ENCODE measurements at regions not wholly inside any gene's neighbourhood (a gene's known extent, or its start where the extent isn't known, plus 50 kb on each side); places are given as distances from the start of the nearest gene placed in this dataset.
"Not testable (repeated sequence)": the region's sequence is repeated elsewhere in the genome, so short reads cannot be mapped to it uniquely, and the experiment has no call there.

DNA sequence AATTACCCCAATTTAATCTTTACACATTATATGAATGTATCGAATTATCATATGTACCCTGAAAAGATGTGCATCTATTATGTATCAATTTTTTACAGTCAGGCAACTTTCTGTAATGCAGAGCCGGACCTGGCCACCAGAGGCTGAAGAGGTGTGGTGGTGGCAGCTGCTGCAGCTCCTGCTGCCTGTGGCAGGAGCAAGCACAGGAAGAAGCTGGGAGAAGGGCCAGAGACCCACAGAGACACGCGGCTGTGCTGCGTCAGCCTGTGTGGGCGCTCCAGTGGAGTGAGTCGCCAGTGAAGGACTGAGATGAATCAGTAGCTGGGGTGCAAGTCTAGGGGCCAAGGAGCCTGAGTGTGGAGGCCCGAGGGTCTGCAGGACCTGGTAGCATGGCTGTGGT is 74.3 kb upstream of the COG2 start:
- BruUV-seq (replicated peaks): no TSS peak
- Histone ChIP-seq H3K9me3 (ENCODE audit: low read depth, low read length, poor library complexity, severe bottlenecking) (no peaks in the 10 kb centered on the region), H3K4me3 (ENCODE audit: low read depth, low read length, poor library complexity, severe bottlenecking) (no peak overlapping the region), H3K27me3 (replicated peaks; ENCODE audit: insufficient read depth, low read depth, low read length, poor library complexity) (peaks cover 28% of the 10 kb centered on the region), H3K27ac (ENCODE audit: low read depth, low read length, poor library complexity, severe bottlenecking) (no peak overlapping the region), H3K36me3 (ENCODE audit: insufficient read depth, low read length, poor library complexity, severe bottlenecking) (no peaks in the 10 kb centered on the region), H3K4me1 (ENCODE audit: insufficient read depth, low read length, poor library complexity, severe bottlenecking) (no peaks in the 10 kb centered on the region)
- no peak for DNase-seq (ENCODE audit: low spot score)
- TF ChIP-seq, protein P1, sequence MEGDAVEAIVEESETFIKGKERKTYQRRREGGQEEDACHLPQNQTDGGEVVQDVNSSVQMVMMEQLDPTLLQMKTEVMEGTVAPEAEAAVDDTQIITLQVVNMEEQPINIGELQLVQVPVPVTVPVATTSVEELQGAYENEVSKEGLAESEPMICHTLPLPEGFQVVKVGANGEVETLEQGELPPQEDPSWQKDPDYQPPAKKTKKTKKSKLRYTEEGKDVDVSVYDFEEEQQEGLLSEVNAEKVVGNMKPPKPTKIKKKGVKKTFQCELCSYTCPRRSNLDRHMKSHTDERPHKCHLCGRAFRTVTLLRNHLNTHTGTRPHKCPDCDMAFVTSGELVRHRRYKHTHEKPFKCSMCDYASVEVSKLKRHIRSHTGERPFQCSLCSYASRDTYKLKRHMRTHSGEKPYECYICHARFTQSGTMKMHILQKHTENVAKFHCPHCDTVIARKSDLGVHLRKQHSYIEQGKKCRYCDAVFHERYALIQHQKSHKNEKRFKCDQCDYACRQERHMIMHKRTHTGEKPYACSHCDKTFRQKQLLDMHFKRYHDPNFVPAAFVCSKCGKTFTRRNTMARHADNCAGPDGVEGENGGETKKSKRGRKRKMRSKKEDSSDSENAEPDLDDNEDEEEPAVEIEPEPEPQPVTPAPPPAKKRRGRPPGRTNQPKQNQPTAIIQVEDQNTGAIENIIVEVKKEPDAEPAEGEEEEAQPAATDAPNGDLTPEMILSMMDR (conservative IDR thresholded peaks at IDR 0.05; ENCODE audit: low read depth, low read length): 0 out of 2 replicates have a peak, but pooled peaks have one; percentile 13
- no peak for TF ChIP-seq EZH2 (IDR thresholded peaks at IDR 0.05; ENCODE audit: borderline replicate concordance, low read depth, low read length, poor library complexity, severe bottlenecking)
- intact Hi-C loops (cut with micrococcal nuclease; ENCODE audit: unreplicated experiment): no loop called here
- ChIA-PET CTCF (no interaction called here), POLR2A (ENCODE audit: low non-redundant PET) (no interaction called here)

GRCh38 chr1:230567221-230567575 is 75.1 kb upstream of the COG2 start:
- H3K27ac ChIP-seq (ENCODE audit: low read depth, low read length, poor library complexity, severe bottlenecking): no peak overlapping the region
- no peaks in the 10 kb centered on the region for H3K9me3 ChIP-seq (ENCODE audit: low read depth, low read length, poor library complexity, severe bottlenecking)
- H3K4me1 ChIP-seq (ENCODE audit: insufficient read depth, low read length, poor library complexity, severe bottlenecking): no peaks in the 10 kb centered on the region
- CTCF ChIA-PET: no interaction called here
- DNase-seq (ENCODE audit: low spot score): no peak
- H3K27me3 ChIP-seq (replicated peaks; ENCODE audit: insufficient read depth, low read depth, low read length, poor library complexity): peaks cover 28% of the 10 kb centered on the region
- no TSS peak for BruUV-seq (replicated peaks)
- H3K4me3 ChIP-seq (ENCODE audit: low read depth, low read length, poor library complexity, severe bottlenecking): no peak overlapping the region
- TF ChIP-seq, protein P1 (conservative IDR thresholded peaks at IDR 0.05; ENCODE audit: low read depth, low read length): no peak
- no peak for TF ChIP-seq EZH2 (IDR thresholded peaks at IDR 0.05; ENCODE audit: borderline replicate concordance, low read depth, low read length, poor library complexity, severe bottlenecking)
- POLR2A ChIA-PET (ENCODE audit: low non-redundant PET): no interaction called here
- intact Hi-C loops (cut with micrococcal nuclease; ENCODE audit: unreplicated experiment): no loop called here
- H3K36me3 ChIP-seq (ENCODE audit: insufficient read depth, low read length, poor library complexity, severe bottlenecking): no peaks in the 10 kb centered on the region

DNA sequence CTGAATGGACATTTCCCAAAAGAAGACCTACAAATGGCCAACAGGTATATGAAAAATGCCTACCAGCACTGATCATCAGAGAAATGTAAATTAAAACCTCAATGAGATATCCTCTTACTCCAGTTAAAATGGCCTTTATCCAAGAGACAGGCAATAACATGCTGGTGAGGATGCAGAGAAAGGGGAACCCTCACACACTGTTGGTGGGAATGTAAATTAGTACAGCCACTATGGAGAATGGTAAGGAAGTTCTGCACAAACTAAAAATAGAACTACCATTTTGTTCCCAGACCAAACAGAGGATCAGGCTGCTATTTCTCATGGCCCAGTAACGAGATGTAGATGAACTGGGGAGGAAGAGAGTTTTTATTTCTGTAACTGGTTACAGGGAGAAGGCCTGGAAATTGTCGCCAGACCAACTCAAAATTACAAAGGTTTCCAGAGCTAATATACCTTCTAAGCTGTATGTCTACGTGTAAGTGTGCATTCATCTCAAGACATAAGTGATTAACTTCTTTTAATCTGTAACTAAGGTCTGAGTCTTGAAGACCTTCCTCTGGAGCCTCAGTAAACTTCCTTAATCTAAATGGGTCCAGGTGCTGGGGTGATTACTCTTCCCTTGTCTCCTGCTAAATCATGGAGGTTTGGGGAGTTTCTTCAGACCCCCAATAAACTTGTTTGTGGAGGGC is 75.6 kb upstream of the COG2 start:
- H3K4me1 ChIP-seq (ENCODE audit: insufficient read depth, low read length, poor library complexity, severe bottlenecking); H3K9me3 ChIP-seq (ENCODE audit: low read depth, low read length, poor library complexity, severe bottlenecking); H3K27ac ChIP-seq (ENCODE audit: low read depth, low read length, poor library complexity, severe bottlenecking); POLR2A ChIA-PET (ENCODE audit: low non-redundant PET); H3K4me3 ChIP-seq (ENCODE audit: low read depth, low read length, poor library complexity, severe bottlenecking); DNase-seq (ENCODE audit: low spot score); intact Hi-C loops (cut with micrococcal nuclease; ENCODE audit: unreplicated experiment); BruUV-seq (replicated peaks); CTCF ChIA-PET; H3K36me3 ChIP-seq (ENCODE audit: insufficient read depth, low read length, poor library complexity, severe bottlenecking): not testable (repeated sequence)
- peaks cover 25% of the 10 kb centered on the region for H3K27me3 ChIP-seq (replicated peaks; ENCODE audit: insufficient read depth, low read depth, low read length, poor library complexity)

DNA sequence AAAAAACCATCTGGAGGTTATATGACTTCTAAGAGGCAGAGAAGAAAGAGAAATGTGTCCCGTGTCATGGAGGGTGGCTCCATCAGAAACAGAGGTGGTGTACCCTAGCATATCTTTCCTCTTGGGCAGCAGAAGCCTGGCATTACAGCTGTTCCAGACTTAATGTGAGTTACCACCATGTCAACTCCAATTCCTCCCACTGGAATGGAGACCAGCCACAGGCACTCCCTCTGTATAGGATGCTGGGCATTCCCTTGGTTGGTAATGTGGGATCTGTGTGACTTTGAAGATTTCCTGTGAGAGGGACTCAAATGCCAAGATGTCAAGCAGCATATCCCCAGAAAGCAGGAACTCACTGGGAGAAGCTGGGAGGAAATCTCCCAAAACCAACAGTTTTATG is 77.1 kb upstream of the COG2 start:
- Histone ChIP-seq H3K27me3 (replicated peaks; ENCODE audit: insufficient read depth, low read depth, low read length, poor library complexity) (peaks cover 13% of the 10 kb centered on the region), H3K4me3 (ENCODE audit: low read depth, low read length, poor library complexity, severe bottlenecking) (no peak overlapping the region), H3K36me3 (ENCODE audit: insufficient read depth, low read length, poor library complexity, severe bottlenecking) (no peaks in the 10 kb centered on the region), H3K27ac (ENCODE audit: low read depth, low read length, poor library complexity, severe bottlenecking) (no peak overlapping the region), H3K4me1 (ENCODE audit: insufficient read depth, low read length, poor library complexity, severe bottlenecking) (no peaks in the 10 kb centered on the region), H3K9me3 (ENCODE audit: low read depth, low read length, poor library complexity, severe bottlenecking) (no peaks in the 10 kb centered on the region)
- DNase-seq (ENCODE audit: low spot score): no peak
- BruUV-seq (replicated peaks): no TSS peak
- intact Hi-C loops (cut with micrococcal nuclease; ENCODE audit: unreplicated experiment): no loop called here
- no peak for TF ChIP-seq EZH2 (IDR thresholded peaks at IDR 0.05; ENCODE audit: borderline replicate concordance, low read depth, low read length, poor library complexity, severe bottlenecking)
- TF ChIP-seq, protein P1 (conservative IDR thresholded peaks at IDR 0.05; ENCODE audit: low read depth, low read length): no peak
- ChIA-PET POLR2A (ENCODE audit: low non-redundant PET) (no interaction called here), CTCF (no interaction called here)

Measured in A673 (cell line).